Midbrain (tissue), 1 donor: ENCODE measurements at regions not wholly inside any gene's neighbourhood (a gene's known extent, or its start where the extent isn't known, plus 50 kb on each side); places are given as distances from the start of the nearest gene placed in this dataset.

Experiments used
- DNase-seq: peaks from one replicate; lab custom pipeline; 2025; lab: John Stamatoyannopoulos, UW

DNA sequence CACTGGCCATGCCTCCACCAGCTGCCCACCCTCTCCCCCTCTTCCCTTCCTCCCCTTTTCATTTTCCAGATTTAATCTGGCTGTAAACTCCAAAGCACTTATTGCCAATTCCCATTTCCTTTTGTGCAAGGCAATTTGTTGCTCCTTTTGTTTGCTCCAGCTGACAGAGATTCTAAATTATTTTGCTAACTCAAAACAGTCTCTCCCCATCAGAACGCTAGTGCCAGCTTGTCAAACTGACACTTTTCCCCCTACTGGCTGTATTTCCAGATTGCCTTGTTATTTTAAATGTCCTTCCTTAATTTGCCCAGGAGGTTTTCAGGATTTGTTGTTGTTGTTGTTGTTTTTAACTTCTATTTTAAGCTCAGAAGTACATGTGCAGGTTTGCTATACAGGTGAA, 57.0 kb upstream of the PAK1 start:
- DNase-seq: no peak

- DNase-seq: no peak
Observed at GRCh38 chr11:77529685-77530084, 55.8 kb upstream of the PAK1 start.

- DNase-seq: peak; percentile 58
Observed at GRCh38 chr11:77525455-77526091, 51.7 kb upstream of the PAK1 start.

DNA sequence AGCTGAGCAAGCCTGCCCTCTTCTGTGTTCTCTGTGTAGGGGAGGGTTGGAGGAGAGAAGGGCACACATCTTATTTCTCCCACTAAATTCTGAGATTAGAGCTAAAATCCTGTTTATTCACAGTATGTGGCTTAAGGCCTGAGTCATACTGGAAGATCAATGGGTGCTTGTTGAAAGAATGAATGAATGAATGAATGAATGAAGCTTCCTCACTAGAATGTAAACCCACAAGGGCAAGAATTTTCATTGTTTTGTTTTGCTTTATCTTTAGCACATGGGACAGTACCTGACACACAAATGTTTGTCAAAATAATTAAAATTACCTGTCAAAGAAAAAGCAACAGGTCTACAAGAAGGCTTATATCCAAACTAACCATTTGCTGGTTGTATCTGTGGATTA, 50.6 kb upstream of the PAK1 start:
- no peak for DNase-seq

- no peak for DNase-seq
Observed at GRCh38 chr11:77523712-77524111, 49.8 kb upstream of the PAK1 start.
